ENCODE measurements at regions not wholly inside any gene's neighbourhood (a gene's known extent, or its start where the extent isn't known, plus 50 kb on each side); places are given as distances from the start of the nearest gene placed in this dataset.

- TF ChIP-seq, protein P1, sequence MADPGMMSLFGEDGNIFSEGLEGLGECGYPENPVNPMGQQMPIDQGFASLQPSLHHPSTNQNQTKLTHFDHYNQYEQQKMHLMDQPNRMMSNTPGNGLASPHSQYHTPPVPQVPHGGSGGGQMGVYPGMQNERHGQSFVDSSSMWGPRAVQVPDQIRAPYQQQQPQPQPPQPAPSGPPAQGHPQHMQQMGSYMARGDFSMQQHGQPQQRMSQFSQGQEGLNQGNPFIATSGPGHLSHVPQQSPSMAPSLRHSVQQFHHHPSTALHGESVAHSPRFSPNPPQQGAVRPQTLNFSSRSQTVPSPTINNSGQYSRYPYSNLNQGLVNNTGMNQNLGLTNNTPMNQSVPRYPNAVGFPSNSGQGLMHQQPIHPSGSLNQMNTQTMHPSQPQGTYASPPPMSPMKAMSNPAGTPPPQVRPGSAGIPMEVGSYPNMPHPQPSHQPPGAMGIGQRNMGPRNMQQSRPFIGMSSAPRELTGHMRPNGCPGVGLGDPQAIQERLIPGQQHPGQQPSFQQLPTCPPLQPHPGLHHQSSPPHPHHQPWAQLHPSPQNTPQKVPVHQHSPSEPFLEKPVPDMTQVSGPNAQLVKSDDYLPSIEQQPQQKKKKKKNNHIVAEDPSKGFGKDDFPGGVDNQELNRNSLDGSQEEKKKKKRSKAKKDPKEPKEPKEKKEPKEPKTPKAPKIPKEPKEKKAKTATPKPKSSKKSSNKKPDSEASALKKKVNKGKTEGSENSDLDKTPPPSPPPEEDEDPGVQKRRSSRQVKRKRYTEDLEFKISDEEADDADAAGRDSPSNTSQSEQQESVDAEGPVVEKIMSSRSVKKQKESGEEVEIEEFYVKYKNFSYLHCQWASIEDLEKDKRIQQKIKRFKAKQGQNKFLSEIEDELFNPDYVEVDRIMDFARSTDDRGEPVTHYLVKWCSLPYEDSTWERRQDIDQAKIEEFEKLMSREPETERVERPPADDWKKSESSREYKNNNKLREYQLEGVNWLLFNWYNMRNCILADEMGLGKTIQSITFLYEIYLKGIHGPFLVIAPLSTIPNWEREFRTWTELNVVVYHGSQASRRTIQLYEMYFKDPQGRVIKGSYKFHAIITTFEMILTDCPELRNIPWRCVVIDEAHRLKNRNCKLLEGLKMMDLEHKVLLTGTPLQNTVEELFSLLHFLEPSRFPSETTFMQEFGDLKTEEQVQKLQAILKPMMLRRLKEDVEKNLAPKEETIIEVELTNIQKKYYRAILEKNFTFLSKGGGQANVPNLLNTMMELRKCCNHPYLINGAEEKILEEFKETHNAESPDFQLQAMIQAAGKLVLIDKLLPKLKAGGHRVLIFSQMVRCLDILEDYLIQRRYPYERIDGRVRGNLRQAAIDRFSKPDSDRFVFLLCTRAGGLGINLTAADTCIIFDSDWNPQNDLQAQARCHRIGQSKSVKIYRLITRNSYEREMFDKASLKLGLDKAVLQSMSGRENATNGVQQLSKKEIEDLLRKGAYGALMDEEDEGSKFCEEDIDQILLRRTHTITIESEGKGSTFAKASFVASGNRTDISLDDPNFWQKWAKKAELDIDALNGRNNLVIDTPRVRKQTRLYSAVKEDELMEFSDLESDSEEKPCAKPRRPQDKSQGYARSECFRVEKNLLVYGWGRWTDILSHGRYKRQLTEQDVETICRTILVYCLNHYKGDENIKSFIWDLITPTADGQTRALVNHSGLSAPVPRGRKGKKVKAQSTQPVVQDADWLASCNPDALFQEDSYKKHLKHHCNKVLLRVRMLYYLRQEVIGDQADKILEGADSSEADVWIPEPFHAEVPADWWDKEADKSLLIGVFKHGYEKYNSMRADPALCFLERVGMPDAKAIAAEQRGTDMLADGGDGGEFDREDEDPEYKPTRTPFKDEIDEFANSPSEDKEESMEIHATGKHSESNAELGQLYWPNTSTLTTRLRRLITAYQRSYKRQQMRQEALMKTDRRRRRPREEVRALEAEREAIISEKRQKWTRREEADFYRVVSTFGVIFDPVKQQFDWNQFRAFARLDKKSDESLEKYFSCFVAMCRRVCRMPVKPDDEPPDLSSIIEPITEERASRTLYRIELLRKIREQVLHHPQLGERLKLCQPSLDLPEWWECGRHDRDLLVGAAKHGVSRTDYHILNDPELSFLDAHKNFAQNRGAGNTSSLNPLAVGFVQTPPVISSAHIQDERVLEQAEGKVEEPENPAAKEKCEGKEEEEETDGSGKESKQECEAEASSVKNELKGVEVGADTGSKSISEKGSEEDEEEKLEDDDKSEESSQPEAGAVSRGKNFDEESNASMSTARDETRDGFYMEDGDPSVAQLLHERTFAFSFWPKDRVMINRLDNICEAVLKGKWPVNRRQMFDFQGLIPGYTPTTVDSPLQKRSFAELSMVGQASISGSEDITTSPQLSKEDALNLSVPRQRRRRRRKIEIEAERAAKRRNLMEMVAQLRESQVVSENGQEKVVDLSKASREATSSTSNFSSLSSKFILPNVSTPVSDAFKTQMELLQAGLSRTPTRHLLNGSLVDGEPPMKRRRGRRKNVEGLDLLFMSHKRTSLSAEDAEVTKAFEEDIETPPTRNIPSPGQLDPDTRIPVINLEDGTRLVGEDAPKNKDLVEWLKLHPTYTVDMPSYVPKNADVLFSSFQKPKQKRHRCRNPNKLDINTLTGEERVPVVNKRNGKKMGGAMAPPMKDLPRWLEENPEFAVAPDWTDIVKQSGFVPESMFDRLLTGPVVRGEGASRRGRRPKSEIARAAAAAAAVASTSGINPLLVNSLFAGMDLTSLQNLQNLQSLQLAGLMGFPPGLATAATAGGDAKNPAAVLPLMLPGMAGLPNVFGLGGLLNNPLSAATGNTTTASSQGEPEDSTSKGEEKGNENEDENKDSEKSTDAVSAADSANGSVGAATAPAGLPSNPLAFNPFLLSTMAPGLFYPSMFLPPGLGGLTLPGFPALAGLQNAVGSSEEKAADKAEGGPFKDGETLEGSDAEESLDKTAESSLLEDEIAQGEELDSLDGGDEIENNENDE (IDR thresholded peaks at IDR 0.05; ENCODE audit: insufficient replicate concordance, low read length) = no peak
- TF ChIP-seq TAF1 (IDR thresholded peaks at IDR 0.05; ENCODE audit: low read depth, low read length) = no peak
- TF ChIP-seq, protein P2, sequence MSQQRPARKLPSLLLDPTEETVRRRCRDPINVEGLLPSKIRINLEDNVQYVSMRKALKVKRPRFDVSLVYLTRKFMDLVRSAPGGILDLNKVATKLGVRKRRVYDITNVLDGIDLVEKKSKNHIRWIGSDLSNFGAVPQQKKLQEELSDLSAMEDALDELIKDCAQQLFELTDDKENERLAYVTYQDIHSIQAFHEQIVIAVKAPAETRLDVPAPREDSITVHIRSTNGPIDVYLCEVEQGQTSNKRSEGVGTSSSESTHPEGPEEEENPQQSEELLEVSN (IDR thresholded peaks at IDR 0.05) = no peak
- TF ChIP-seq CHD1 (IDR thresholded peaks at IDR 0.05; ENCODE audit: low read depth, low read length) = no peak
- TF ChIP-seq USF2 (IDR thresholded peaks at IDR 0.05; ENCODE audit: low read length) = no peak
- TF ChIP-seq BACH1 (IDR thresholded peaks at IDR 0.05; ENCODE audit: low read length) = no peak
- no peak for TF ChIP-seq PHF8 (conservative IDR thresholded peaks at IDR 0.05; ENCODE audit: low read depth, low read length)
- no peak for TF ChIP-seq SP4 (IDR thresholded peaks at IDR 0.05; ENCODE audit: low read length)
- no peak for TF ChIP-seq JUND (IDR thresholded peaks at IDR 0.05; ENCODE audit: low read length)
- no peak for TF ChIP-seq EP300 (IDR thresholded peaks at IDR 0.05; ENCODE audit: borderline replicate concordance in 1 of 2, low read depth in 2 of 2, low read length in 2 of 2)
These were observed 230.6 kb upstream of the CPEB2 start (continued) for GRCh38 chr4:14771504-14772175.

Measured in H1 (cell line).